WI38 (cell line): ENCODE measurements at regions not wholly inside any gene's neighbourhood (a gene's known extent, or its start where the extent isn't known, plus 50 kb on each side); places are given as distances from the start of the nearest gene placed in this dataset.

Experiments used
- H3K4me3 ChIP-seq: 2 replicates; pipeline ENCODE4 v1.5.1; 2011; ENCODE audit warnings: low read depth, mild to moderate bottlenecking, control low read depth, low read length
- TF ChIP-seq, protein P1 (sequence below): IDR thresholded peaks from 2 replicates; pipeline ENCODE4 v1.5.1; 2012; ENCODE audit warnings: low read depth, mild to moderate bottlenecking, control low read depth, low read length

DNA sequence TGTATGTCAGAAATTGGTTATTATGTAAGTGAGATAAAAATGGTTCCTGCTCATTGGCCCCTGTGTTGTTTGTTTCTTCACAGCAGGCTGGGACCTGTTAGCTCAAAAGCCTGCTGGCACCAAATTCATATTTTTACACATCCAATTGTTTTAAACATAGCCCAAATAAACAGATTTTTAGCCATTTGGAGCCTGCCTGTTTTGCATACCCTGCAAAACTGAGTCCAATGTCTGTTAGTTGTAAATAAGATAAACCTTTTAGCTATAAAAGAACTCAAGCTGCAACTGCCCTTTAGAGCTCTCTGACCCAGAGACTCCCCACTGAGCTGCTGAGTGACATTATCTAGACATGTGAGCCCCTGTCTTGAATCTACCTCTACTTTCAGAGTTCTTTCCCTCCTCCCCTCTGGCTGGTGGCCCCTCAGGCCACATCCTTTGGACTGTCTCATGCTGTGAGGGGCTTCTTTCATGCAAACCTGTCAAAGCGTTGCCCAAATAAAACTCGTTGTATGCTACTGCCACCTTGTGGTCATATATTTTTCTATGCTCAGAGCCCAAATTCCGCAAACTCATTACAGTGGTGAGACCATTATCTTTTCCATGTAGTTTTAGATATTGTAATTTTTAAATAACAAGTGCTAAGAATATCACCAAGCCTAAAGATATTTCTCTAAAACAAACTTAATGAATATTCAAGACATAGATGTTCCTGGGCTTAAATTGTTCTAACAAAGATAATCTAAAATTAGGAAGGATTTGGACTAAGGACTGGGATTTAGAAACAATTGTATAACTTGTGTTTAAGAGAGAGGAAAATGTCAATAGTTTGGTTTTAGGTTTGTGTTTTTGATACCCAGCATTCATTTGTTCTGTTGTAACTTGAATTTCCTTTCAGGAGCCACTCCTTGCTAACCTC is 337.9 kb downstream of the AACS start:
- TF ChIP-seq, protein P1, sequence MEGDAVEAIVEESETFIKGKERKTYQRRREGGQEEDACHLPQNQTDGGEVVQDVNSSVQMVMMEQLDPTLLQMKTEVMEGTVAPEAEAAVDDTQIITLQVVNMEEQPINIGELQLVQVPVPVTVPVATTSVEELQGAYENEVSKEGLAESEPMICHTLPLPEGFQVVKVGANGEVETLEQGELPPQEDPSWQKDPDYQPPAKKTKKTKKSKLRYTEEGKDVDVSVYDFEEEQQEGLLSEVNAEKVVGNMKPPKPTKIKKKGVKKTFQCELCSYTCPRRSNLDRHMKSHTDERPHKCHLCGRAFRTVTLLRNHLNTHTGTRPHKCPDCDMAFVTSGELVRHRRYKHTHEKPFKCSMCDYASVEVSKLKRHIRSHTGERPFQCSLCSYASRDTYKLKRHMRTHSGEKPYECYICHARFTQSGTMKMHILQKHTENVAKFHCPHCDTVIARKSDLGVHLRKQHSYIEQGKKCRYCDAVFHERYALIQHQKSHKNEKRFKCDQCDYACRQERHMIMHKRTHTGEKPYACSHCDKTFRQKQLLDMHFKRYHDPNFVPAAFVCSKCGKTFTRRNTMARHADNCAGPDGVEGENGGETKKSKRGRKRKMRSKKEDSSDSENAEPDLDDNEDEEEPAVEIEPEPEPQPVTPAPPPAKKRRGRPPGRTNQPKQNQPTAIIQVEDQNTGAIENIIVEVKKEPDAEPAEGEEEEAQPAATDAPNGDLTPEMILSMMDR: no peak; the same call in 1 of the 2 replicates

DNA sequence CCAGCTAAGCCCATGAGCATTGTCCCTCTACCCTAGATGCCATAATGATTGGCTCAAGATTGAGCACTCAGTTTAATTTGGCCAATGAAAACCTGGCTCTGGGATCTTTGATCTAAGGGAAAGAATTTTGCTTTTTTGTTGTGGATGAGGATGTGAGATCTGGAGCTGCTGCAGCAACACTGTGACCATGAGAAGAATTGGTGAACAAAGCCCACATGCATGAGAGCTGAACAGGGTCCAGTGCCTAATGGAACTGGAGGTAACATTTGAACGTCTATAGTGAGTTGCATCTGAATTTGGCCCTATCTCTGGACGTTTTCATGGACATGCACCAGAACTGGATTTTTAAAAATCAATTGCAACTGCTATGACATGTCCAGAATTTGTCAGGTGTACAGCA is 338.6 kb downstream of the AACS start:
- TF ChIP-seq, protein P1: no peak
- no peak overlapping the region for H3K4me3 ChIP-seq

More for the DNA sequence above, 337.9 kb downstream of the AACS start:
- no peak overlapping the region for H3K4me3 ChIP-seq

DNA sequence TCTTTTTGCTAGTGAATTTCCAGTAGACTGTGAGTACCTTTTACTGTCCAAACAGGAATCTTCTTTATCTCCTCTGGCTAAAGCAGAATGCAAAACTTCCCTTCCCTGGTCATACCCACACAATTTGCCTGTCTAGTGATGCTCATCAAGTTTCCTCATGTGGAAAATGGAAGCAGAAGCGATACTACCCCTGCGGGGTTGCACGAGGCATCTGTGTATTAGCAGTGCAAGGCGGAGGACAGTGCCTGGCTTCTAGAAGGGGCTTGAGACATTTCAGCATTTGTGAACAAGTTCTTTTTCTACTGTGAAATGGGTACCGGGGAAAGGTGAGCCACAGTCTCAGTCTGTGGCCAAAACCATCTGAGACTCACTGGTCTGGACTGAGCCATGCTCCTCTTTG is 340.9 kb downstream of the AACS start:
- H3K4me3 ChIP-seq: no peak overlapping the region
- TF ChIP-seq, protein P1: no peak

DNA sequence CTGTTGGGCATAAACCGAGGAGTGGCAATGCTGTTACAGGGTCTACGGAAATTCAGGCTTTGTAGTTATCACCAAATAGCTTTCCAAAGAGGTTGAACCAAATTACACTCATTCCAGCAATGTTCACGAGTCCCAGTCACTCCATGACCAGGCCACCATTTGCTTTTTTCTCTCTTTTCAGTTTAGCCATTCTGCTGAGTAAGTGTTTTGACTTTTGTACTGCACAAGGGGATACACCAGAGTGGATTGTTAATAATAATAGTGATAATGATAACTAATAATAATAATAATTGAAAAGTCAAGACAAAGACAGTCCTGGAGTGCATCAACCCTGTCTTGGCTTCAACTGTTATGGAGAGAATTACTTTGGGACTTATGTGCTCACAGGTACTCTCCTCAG is 343.5 kb downstream of the AACS start:
- TF ChIP-seq, protein P1: no peak
- H3K4me3 ChIP-seq: no peak overlapping the region

DNA sequence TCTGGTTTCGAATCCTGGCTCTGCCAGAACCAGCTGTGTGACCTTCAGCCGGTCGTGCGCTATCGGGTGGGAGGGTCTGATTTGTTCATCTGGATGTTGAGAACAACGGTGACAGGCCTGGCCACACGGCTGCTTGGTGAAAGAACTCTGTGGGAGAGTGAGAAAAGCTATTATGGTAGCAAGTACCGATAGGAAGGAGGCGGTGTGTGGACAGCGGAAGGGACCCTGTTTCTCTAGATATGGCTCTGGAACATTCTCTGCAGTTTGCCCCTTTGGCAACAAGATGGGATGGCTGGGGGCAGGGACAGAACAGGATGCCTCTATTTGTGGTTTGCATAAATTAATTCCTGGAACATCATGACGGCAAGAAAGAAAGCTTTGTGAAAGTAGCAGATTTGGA is 347.3 kb downstream of the AACS start:
- TF ChIP-seq, protein P1: no peak
- H3K4me3 ChIP-seq: no peak overlapping the region

DNA sequence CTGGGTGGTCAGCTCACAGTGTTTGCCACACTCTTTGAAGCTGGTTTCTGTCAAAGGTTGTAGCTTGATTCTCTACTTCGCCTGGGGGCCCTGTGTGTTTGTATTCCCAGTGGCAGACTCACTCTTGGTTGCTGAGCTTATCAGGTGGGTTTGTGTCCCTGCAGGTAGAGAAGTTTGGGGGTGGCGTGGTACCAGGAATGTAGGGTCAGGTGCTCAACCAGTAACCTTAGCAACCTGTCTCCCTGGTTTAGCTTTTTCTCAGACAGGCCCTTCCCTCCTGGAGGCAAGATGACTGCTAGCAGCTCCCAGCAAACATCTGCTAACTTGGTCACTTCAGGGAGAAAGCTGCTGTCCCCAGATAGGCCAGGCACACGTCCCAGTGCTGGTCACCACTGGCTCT is 352.2 kb downstream of the AACS start:
- TF ChIP-seq, protein P1: no peak
- no peak overlapping the region for H3K4me3 ChIP-seq

DNA sequence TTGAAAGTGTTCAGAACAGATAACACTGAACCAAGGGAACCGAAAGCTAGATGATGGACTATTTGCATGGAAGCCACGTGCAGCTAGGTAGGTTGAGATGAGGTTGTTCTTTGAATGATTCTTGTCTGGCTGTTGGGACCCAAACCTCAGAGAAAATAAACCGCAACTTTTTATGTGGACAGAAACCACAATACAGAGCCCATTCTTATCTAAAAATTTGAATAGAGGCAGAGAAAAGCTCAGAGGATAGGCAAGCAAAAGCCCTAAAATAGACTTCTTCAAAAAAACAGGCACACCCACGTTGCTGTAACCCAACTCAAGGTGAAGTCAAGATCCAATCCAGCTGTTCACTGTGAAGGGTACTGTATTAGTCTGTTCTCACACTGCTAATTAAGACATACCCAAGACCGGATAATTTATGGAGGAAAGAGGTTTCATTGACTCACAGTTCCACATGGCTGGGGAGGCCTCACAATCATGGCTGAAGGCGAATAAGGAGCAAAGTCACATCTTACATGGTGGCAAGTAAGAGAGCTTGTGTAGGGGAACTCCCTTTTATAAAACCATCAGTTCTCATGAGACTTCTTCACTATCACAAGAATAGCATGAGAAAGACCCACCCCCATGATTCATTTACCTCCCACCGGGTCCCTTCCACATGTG is 353.8 kb downstream of the AACS start:
- H3K4me3 ChIP-seq: no peak overlapping the region
- TF ChIP-seq, protein P1: no peak
